ENCODE measurements at regions not wholly inside any gene's neighbourhood (a gene's known extent, or its start where the extent isn't known, plus 50 kb on each side); places are given as distances from the start of the nearest gene placed in this dataset.

- TF ChIP-seq, protein P1, sequence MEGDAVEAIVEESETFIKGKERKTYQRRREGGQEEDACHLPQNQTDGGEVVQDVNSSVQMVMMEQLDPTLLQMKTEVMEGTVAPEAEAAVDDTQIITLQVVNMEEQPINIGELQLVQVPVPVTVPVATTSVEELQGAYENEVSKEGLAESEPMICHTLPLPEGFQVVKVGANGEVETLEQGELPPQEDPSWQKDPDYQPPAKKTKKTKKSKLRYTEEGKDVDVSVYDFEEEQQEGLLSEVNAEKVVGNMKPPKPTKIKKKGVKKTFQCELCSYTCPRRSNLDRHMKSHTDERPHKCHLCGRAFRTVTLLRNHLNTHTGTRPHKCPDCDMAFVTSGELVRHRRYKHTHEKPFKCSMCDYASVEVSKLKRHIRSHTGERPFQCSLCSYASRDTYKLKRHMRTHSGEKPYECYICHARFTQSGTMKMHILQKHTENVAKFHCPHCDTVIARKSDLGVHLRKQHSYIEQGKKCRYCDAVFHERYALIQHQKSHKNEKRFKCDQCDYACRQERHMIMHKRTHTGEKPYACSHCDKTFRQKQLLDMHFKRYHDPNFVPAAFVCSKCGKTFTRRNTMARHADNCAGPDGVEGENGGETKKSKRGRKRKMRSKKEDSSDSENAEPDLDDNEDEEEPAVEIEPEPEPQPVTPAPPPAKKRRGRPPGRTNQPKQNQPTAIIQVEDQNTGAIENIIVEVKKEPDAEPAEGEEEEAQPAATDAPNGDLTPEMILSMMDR (IDR thresholded peaks at IDR 0.05), result no peak
- no peak for TF ChIP-seq POLR2A (IDR thresholded peaks at IDR 0.05)
Measured at GRCh38 chr5:110294281-110294680, 432.2 kb downstream of the TMEM232 start.
